GM18505 (cell line): ENCODE measurements at regions not wholly inside any gene's neighbourhood (a gene's known extent, or its start where the extent isn't known, plus 50 kb on each side); places are given as distances from the start of the nearest gene placed in this dataset.
"Not testable (repeated sequence)": the region's sequence is repeated elsewhere in the genome, so short reads cannot be mapped to it uniquely, and the experiment has no call there.

Source experiments
- ATAC-seq: cut with Tn5 transposase; IDR thresholded peaks from one replicate; pipeline ENCODE4 v1.9.1; 2021; ENCODE audit not compliant: unreplicated experiment
- POLR2A ChIP-seq: IDR thresholded peaks from 4 replicates; pipeline ENCODE4 v1.6.1; 2011; ENCODE audit warnings: borderline replicate concordance; ENCODE audit not compliant: insufficient read depth, insufficient read length; ENCODE audit errors: extremely low read depth

- no peak for TF ChIP-seq POLR2A
- no peak for ATAC-seq
Observed at GRCh38 chr6:94245395-94245794, 826.0 kb upstream of the EPHA7 start.

GRCh38 chr6:94238868-94239267 lies 819.5 kb upstream of the EPHA7 start:
- ATAC-seq = no peak
- no peak for TF ChIP-seq POLR2A

GRCh38 chr6:94227741-94228140 lies 808.4 kb upstream of the EPHA7 start:
- ATAC-seq = no peak
- TF ChIP-seq POLR2A = no peak

- ATAC-seq = no peak
- no peak for TF ChIP-seq POLR2A
Observed at GRCh38 chr6:94217836-94218235, 798.5 kb upstream of the EPHA7 start.

- TF ChIP-seq POLR2A = no peak
- ATAC-seq = no peak
Observed at GRCh38 chr6:94215552-94215951, 796.2 kb upstream of the EPHA7 start.

GRCh38 chr6:94213226-94213625 lies 793.9 kb upstream of the EPHA7 start:
- no peak for ATAC-seq
- TF ChIP-seq POLR2A = no peak

GRCh38 chr6:94196891-94197290 lies 777.5 kb upstream of the EPHA7 start:
- ATAC-seq = no peak
- no peak for TF ChIP-seq POLR2A

- ATAC-seq = no peak
- no peak for TF ChIP-seq POLR2A
Observed at GRCh38 chr6:94190030-94190429, 770.7 kb upstream of the EPHA7 start.

- no peak for ATAC-seq
Observed at GRCh38 chr6:94184666-94185464, 765.5 kb upstream of the EPHA7 start.

GRCh38 chr6:94177429-94177828 lies 758.1 kb upstream of the EPHA7 start:
- no peak for TF ChIP-seq POLR2A
- ATAC-seq = no peak

More at GRCh38 chr6:94184666-94185464, 765.5 kb upstream of the EPHA7 start:
- no peak for TF ChIP-seq POLR2A

GRCh38 chr6:94175465-94175864 lies 756.1 kb upstream of the EPHA7 start:
- no peak for ATAC-seq
- no peak for TF ChIP-seq POLR2A

GRCh38 chr6:94163877-94164276 lies 744.5 kb upstream of the EPHA7 start:
- TF ChIP-seq POLR2A = no peak
- no peak for ATAC-seq

GRCh38 chr6:94150886-94151285 lies 731.5 kb upstream of the EPHA7 start:
- TF ChIP-seq POLR2A = no peak

GRCh38 chr6:94144807-94145206 lies 725.4 kb upstream of the EPHA7 start:
- ATAC-seq = no peak
- no peak for TF ChIP-seq POLR2A

More at GRCh38 chr6:94150886-94151285, 731.5 kb upstream of the EPHA7 start:
- no peak for ATAC-seq

GRCh38 chr6:94137178-94137577 lies 717.8 kb upstream of the EPHA7 start:
- not testable (repeated sequence) for ATAC-seq
